ENCODE measurements at regions not wholly inside any gene's neighbourhood (a gene's known extent, or its start where the extent isn't known, plus 50 kb on each side); places are given as distances from the start of the nearest gene placed in this dataset.

DNA sequence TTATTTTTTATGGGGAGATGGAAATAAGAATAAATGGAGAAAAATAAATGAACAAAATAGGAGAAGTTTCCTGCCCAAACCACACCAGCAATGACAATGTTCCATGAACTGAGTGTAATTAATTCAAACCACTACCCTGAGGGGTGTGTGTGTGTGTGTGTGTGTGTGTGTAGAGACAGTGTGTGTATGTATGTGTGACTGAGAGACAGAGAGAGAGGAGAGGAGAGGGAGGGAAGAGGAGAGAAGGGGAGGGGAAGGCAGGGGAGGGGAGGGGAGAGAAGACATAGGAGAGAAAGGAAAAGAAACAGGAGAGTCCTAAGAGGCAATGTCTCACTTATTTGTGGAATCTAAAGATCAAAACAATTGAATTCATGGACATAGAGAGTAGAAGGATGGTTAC lies 65.0 kb upstream of the POU2AF1 start:
- CTCF ChIA-PET: interaction anchor here (5.8 kb wide), 1 partner anchor 15 kb away, joined by 68 read pairs; no protein-coding TSS in a partner anchor
- Mint-ChIP-seq H3K27ac (no peak overlapping the region), H3K4me3 (no peak overlapping the region), H3K4me1 (peaks cover 22% of the 10 kb centered on the region), H3K36me3 (no peaks in the 10 kb centered on the region), H3K27me3 (no peaks in the 10 kb centered on the region), H3K9me3 (no peaks in the 10 kb centered on the region)
- DNase-seq: no peak

DNA sequence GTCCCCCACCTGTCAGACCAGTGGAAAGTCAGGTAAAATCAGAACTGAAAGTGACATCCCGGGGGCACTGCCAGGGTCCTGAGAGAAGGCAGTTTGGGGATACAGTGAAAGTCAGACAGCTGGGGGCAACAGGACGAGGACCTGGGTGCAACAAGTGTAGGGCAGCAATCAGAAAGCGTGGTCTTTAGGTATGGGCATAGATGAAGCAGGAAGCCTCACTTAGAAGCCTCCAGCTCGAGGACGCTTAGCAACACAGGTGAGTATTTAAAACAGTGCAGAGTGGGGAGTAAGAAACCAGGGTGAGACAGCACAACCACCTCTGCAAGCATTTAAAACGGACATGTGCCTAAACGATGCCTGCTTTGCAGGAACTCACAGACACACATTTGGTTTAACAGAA lies 64.6 kb upstream of the POU2AF1 start:
- CTCF ChIA-PET: interaction anchor here (5.8 kb wide), 1 partner anchor 14 kb away, joined by 68 read pairs; no protein-coding TSS in a partner anchor
- H3K27ac Mint-ChIP-seq: no peak overlapping the region
- H3K4me1 Mint-ChIP-seq: peaks cover 22% of the 10 kb centered on the region
- no peak overlapping the region for H3K4me3 Mint-ChIP-seq
- H3K9me3 Mint-ChIP-seq: no peaks in the 10 kb centered on the region
- DNase-seq: no peak
- H3K27me3 Mint-ChIP-seq: no peaks in the 10 kb centered on the region
- no peaks in the 10 kb centered on the region for H3K36me3 Mint-ChIP-seq

DNA sequence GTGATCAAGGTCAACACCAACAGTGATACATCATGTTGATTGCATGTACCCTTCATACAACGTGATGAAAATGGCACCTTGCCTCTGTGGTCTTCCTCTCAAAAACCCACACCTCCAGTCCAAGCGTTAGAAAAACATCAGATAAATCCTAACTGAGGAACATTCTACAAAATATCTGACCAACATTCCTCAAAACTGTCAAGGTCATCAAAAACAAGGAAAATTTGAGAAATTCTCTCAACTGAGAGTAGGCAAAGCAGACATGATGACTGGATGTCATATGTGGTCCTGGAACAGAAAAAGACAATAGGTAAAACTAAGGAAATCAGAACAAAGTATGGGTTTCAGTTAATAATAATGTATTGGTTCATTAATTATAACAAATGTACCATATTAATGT lies 64.0 kb upstream of the POU2AF1 start:
- CTCF ChIA-PET: interaction anchor here (0.7 to 5.8 kb wide), 2 partner anchors 14 to 128 kb away, joined by 3 to 68 read pairs; no protein-coding TSS in a partner anchor
- no peak for DNase-seq
- no peaks in the 10 kb centered on the region for H3K9me3 Mint-ChIP-seq
- no peak overlapping the region for H3K27ac Mint-ChIP-seq
- H3K4me3 Mint-ChIP-seq: no peak overlapping the region
- H3K36me3 Mint-ChIP-seq: no peaks in the 10 kb centered on the region
- peaks cover 22% of the 10 kb centered on the region for H3K4me1 Mint-ChIP-seq
- no peaks in the 10 kb centered on the region for H3K27me3 Mint-ChIP-seq

DNA sequence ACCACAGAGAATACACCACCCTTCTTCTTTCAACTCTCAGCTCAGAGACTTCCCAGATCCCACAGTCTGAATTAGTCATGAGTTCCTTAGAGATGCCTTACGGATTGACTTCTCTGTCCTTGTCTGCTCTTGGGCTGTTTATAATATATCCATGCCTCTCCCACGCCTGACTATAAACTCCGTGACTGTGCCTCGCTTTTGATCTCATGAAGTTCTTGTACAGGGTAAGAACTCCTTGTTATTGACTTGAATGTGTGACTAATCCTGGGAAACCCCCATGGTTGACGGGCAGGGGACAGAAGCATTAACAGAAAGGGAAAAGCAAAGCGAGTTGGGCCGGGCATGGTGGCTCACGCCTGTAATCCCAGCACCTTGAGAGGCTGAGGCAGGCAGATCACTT lies 62.4 kb upstream of the POU2AF1 start:
- CTCF ChIA-PET: interaction anchor here (0.7 to 5.7 kb wide), 2 partner anchors 12 to 925 kb away, joined by 3 to 44 read pairs; no protein-coding TSS in a partner anchor

DNA sequence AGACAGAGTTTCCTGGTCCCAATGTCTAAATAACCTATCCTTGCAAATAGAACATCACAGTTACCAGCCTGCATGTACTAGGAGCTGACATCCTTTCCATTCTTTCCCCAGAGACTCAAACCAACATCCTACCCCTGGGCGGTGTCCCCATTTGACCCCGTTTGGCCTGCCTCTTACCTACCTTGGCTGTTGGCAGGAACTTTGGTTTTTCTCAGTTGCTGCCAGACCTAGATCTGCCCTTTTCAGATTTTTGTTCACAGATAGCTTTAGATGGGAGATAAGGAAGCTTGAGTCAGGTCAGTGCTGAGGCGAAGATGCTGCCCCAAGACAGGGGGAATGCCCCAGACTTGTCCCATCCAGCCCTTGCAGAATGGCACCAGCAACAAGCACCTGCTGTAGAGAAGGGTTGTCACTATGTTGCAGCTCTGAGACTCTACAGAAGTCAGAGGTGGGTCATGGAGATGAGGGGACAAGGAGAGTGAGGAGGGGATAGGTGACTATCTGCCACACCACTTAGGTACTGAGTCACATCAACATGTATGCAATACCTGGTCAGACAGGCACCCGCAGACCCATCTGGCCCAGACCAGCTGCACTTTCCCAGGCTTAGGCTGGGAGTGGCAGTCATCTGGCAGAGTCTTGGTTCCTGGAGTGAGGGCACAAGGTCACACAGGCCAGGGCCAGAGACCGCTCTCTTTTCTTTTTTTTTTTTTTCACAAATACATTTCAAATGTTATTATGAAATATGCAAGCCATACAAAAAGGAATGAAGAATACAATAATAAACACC lies 61.5 kb upstream of the POU2AF1 start:
- CTCF ChIA-PET: interaction anchor here (1.9 to 5.7 kb wide), 3 partner anchors 11 to 157 kb away, joined by 6 to 44 read pairs (median 21); no protein-coding TSS in a partner anchor
- Mint-ChIP-seq H3K27me3 (no peaks in the 10 kb centered on the region), H3K4me1 (peaks cover 17% of the 10 kb centered on the region), H3K9me3 (no peaks in the 10 kb centered on the region), H3K36me3 (no peaks in the 10 kb centered on the region), H3K4me3 (no peak overlapping the region), H3K27ac (no peak overlapping the region)
- no peak for DNase-seq

More for the DNA sequence above, 62.4 kb upstream of the POU2AF1 start:
- no peaks in the 10 kb centered on the region for H3K36me3 Mint-ChIP-seq
- H3K27me3 Mint-ChIP-seq: no peaks in the 10 kb centered on the region
- no peak overlapping the region for H3K27ac Mint-ChIP-seq
- no peak overlapping the region for H3K4me3 Mint-ChIP-seq
- no peak for DNase-seq
- H3K4me1 Mint-ChIP-seq: peaks cover 25% of the 10 kb centered on the region
- H3K9me3 Mint-ChIP-seq: no peaks in the 10 kb centered on the region

DNA sequence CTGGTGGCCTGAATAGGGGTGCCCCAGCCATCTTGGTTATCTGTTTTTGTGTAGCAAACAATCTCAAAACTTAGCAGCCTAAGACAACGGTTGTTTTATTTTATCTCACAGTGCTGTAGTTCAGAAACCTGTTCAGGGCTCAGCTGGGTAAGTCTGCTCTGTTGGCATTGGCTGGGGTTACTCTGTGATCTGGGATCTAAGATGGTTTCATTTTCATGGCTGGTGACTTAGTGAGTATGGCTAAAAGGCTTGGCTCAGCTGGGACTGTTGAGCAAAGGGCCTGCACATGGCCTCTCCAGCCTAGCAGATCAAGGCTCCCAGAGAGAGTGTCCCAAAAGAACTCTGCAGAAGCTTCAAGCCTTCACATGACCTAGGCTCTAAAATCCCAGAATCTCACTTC lies 60.8 kb upstream of the POU2AF1 start:
- no peak overlapping the region for H3K27ac Mint-ChIP-seq
- H3K4me1 Mint-ChIP-seq: peaks cover 16% of the 10 kb centered on the region
- H3K4me3 Mint-ChIP-seq: no peak overlapping the region
- CTCF ChIA-PET: interaction anchor here (1.9 to 5.7 kb wide), 3 partner anchors 11 to 156 kb away, joined by 6 to 44 read pairs (median 21); no protein-coding TSS in a partner anchor
- peaks cover 5% of the 10 kb centered on the region for H3K27me3 Mint-ChIP-seq
- DNase-seq: no peak
- H3K36me3 Mint-ChIP-seq: no peaks in the 10 kb centered on the region
- no peaks in the 10 kb centered on the region for H3K9me3 Mint-ChIP-seq

DNA sequence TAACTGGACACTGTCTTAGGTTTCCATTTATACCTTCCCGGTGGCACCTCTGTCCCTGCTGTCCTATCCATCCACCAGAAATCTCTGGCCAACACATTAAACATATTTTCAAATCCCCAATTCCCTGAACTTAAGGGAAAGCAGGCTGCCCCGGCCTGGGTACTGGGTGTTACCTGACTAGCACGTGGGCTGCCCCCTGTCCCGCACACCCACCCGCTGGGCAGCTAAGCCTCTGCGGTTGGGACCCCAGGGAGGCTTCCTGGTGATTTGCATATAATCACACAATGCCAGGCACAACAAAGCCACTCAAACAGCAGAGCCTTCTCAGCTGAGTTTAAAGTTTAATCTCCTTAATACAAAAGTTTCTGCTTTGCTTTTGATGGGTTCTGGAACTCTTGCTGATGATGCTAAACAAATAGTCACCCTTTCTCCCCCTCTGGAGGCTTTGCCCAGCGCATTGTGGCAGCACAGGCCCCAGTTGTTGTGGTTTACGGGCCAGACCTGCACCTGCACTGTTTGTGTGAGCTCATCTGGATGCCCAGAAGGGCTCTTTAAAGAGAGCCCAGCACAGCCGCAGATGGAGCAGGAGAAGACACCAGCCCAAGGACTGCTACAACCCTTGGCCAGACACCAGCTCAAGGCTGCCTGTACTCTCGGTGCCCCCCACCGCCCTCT lies 59.9 kb upstream of the POU2AF1 start:
- Mint-ChIP-seq H3K4me3 (no peak overlapping the region), H3K4me1 (peaks cover 14% of the 10 kb centered on the region), H3K27ac (no peak overlapping the region), H3K27me3 (peaks cover 7% of the 10 kb centered on the region), H3K36me3 (no peaks in the 10 kb centered on the region), H3K9me3 (no peaks in the 10 kb centered on the region)
- CTCF ChIA-PET: interaction anchor here (1.9 to 5.7 kb wide), 4 partner anchors 8 to 155 kb away, joined by 6 to 44 read pairs (median 24); no protein-coding TSS in a partner anchor
- no peak for DNase-seq

DNA sequence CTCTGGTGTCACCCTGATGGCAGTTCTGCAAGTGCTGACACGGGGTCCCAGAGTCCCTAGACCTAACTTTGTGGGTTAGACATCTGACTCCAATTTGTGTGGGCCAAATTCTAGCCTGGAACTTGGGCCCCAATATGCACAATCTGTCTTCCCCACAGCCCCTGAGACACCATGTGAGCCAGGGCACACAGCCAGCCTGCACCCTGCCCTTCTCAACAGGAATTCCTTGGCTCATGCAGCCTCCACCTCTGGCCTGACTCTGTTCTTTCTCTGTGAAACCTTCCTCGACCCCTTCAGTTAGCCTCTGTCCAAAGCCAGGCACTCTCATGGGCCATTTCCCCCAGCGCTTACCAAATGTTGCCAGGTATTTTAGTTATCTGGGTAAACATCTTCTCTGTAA lies 59.1 kb upstream of the POU2AF1 start:
- Mint-ChIP-seq H3K9me3 (no peaks in the 10 kb centered on the region), H3K4me3 (no peak overlapping the region), H3K36me3 (no peaks in the 10 kb centered on the region), H3K27ac (no peak overlapping the region), H3K4me1 (peaks cover 14% of the 10 kb centered on the region), H3K27me3 (peaks cover 7% of the 10 kb centered on the region)
- CTCF ChIA-PET: interaction anchor here (0.9 to 5.7 kb wide), 5 partner anchors 9 to 155 kb away, joined by 3 to 44 read pairs (median 21); no protein-coding TSS in a partner anchor
- no peak for DNase-seq

DNA sequence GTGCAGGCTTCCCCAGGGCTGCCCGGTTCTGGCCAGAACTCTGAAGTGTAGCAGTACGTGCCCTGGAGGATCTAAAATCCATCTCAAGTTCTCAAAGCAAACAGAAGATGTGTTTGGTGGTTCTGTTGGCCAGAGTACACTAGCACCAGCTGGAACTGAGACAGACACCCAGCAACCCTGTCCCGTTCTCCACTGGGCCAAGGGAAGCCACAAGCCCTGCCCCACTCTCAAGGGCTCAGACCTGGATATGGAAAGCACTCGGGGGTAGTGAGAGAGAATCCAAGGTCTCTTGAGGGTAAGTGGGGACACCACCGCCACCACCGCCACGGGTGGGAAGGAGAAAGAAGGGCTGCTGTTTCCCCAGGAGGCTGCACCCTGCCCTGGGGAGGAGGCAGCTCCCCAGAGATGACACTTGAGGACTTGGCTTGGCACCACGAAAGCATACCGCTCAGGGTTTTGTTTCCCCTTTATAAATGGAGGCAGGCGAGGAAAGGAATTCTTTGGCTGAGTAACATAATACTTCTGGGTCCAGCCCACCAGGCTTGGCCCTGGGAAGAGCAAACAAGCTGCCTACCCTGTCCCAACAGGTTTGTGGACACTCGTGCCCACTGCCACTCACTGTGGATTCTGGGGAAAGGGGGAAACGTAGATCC lies 56.1 kb upstream of the POU2AF1 start:
- Mint-ChIP-seq H3K9me3 (no peaks in the 10 kb centered on the region), H3K27ac (no peak overlapping the region), H3K4me3 (no peak overlapping the region), H3K4me1 (peaks cover 10% of the 10 kb centered on the region), H3K27me3 (peaks cover 16% of the 10 kb centered on the region), H3K36me3 (no peaks in the 10 kb centered on the region)
- CTCF ChIA-PET: interaction anchor here (1.5 to 3.9 kb wide), 4 partner anchors 8 to 152 kb away, joined by 4 to 27 read pairs (median 8); no protein-coding TSS in a partner anchor
- DNase-seq: no peak

DNA sequence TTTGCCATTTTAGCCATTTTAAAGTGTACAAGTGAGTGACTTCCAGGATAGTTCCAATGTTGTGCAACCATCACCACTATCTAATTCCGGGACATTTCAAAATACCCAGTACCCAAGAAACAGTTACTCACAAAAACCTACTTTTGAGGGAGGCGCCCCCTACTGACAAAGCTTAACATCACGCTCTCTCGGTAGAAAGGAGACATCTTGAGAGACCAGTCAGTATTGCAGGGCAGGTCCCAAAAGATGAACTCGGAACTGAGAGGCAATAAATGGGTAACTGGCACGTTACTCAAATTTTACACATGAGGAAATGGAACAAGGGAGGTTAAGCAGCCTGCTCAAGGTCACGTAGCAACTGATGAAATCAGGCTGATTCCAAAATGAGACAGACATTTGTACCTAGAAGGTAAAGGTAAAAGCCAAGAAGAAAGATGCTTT lies 50.0 kb upstream of the POU2AF1 start:
- peak; percentile 75 for DNase-seq
- H3K36me3 Mint-ChIP-seq: no peaks in the 10 kb centered on the region
- H3K27me3 Mint-ChIP-seq: peaks cover 16% of the 10 kb centered on the region
- H3K27ac Mint-ChIP-seq: no peak overlapping the region
- no peak overlapping the region for H3K4me3 Mint-ChIP-seq
- CTCF ChIA-PET: interaction anchor here (0.6 to 17.9 kb wide), 20 partner anchors 7 to 521 kb away, joined by 3 to 344 read pairs (median 5); partner anchors contain the start of gene POU2AF1
- H3K9me3 Mint-ChIP-seq: no peaks in the 10 kb centered on the region
- no peaks in the 10 kb centered on the region for H3K4me1 Mint-ChIP-seq

Data from activated naive CD4-positive, alpha-beta T cell treated with anti-CD3 and anti-CD28 coated beads, Interleukin-2, amount 10 ng/mL, durations not matched to agents 7 days and 5 days (primary cell).